Parathyroid adenoma (tissue), 2 donors: ENCODE measurements at regions not wholly inside any gene's neighbourhood (a gene's known extent, or its start where the extent isn't known, plus 50 kb on each side); places are given as distances from the start of the nearest gene placed in this dataset.

ENCODE experiments used
- H2AFZ ChIP-seq: fragments of 300-600 bp; sonication (generic); one replicate; pipeline ENCODE4 v1.7.0; 2017; ENCODE audit warnings: antibody characterized with exemption, mild to moderate bottlenecking
- H3K27ac ChIP-seq: fragments of 300-600 bp; sonication (generic); one replicate; pipeline ENCODE4 v1.7.0; 2017
- H3K27me3 ChIP-seq: fragments of 300-600 bp; sonication (generic); one replicate; pipeline ENCODE4 v1.7.0; 2017; ENCODE audit warnings: low read length; ENCODE audit not compliant: control insufficient read depth, insufficient read depth
- H3K36me3 ChIP-seq: fragments of 300-600 bp; sonication (generic); one replicate; pipeline ENCODE4 v1.7.0; 2017; ENCODE audit warnings: low read length; ENCODE audit not compliant: control insufficient read depth, insufficient read depth
- H3K4me1 ChIP-seq: fragments of 300-600 bp; sonication (generic); one replicate; pipeline ENCODE4 v1.7.0; 2017; ENCODE audit warnings: control low read depth
- H3K4me2 ChIP-seq: fragments of 300-600 bp; sonication (generic); one replicate; pipeline ENCODE4 v1.7.0; 2017; ENCODE audit warnings: low read length
- H3K4me3 ChIP-seq: fragments of 300-600 bp; sonication (generic); one replicate; pipeline ENCODE4 v1.7.0; 2017; ENCODE audit warnings: low read depth, low read length
- H3K79me2 ChIP-seq: fragments of 300-600 bp; sonication (generic); one replicate; pipeline ENCODE4 v1.7.0; 2017; ENCODE audit warnings: control low read depth
- H3K9ac ChIP-seq: fragments of 300-600 bp; sonication (generic); one replicate; pipeline ENCODE4 v1.7.0; 2017; ENCODE audit warnings: mild to moderate bottlenecking
- H3K9me3 ChIP-seq: fragments of 300-600 bp; sonication (generic); one replicate; pipeline ENCODE4 v1.7.0; 2017; ENCODE audit warnings: low read length; ENCODE audit not compliant: control insufficient read depth
- TF ChIP-seq, protein P1 (sequence below): fragments of 300-600 bp; sonication (generic); IDR thresholded peaks from one replicate; pipeline ENCODE4 v1.7.0; 2017; ENCODE audit warnings: antibody characterized with exemption, mild to moderate bottlenecking
- donor health status: primary hyperparathyroidism.

DNA sequence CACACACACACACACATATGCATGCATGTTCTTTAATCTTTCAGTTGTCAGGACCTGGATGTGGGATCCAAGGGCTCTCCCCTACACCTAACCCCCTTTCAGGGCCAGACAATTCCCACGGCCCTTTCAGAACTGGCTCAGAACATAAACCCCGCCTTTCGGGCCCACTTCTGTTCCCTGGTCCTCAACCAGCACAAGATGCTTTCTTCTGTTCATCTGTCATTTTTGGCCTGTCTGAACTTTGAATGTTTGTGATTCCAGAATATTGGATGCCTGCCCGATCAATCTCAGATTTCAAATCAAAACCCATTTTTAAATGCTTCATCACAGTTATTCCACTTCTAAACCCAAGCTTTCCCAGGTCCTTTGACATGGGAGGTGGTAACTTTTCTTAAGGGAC lies 167.3 kb downstream of the USP12 start:
- TF ChIP-seq, protein P1, sequence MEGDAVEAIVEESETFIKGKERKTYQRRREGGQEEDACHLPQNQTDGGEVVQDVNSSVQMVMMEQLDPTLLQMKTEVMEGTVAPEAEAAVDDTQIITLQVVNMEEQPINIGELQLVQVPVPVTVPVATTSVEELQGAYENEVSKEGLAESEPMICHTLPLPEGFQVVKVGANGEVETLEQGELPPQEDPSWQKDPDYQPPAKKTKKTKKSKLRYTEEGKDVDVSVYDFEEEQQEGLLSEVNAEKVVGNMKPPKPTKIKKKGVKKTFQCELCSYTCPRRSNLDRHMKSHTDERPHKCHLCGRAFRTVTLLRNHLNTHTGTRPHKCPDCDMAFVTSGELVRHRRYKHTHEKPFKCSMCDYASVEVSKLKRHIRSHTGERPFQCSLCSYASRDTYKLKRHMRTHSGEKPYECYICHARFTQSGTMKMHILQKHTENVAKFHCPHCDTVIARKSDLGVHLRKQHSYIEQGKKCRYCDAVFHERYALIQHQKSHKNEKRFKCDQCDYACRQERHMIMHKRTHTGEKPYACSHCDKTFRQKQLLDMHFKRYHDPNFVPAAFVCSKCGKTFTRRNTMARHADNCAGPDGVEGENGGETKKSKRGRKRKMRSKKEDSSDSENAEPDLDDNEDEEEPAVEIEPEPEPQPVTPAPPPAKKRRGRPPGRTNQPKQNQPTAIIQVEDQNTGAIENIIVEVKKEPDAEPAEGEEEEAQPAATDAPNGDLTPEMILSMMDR = no peak
- Histone ChIP-seq H2AFZ (no peak overlapping the region), H3K36me3 (no peaks in the 10 kb centered on the region), H3K4me2 (no peak overlapping the region), H3K27me3 (no peaks in the 10 kb centered on the region), H3K9me3 (no peaks in the 10 kb centered on the region), H3K4me1 (no peaks in the 10 kb centered on the region), H3K79me2 (no peaks in the 10 kb centered on the region), H3K4me3 (no peak overlapping the region), H3K27ac (no peak overlapping the region), H3K9ac (no peak overlapping the region)

DNA sequence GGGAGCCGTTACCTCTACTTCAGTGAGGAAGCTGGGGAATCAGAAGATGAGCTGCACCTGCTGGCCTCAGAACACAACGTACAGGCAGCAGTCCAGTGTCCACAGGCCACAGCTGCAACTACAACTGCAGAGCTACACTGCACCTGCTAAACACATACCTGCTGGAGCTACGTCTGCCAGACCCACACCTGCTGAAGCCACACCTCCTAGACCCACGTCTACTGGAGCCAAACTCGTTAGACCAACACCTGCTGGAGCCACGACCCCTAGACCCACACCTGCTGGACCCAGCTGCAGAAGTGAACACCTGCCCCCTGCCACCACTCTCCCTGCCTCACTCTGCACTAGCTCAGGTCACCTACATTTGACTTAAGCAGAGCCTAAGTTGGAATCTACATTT lies 169.9 kb downstream of the USP12 start:
- Histone ChIP-seq H3K9ac (no peak overlapping the region), H3K4me2 (no peak overlapping the region), H2AFZ (no peak overlapping the region), H3K4me1 (no peaks in the 10 kb centered on the region), H3K36me3 (no peaks in the 10 kb centered on the region), H3K27me3 (no peaks in the 10 kb centered on the region), H3K27ac (no peak overlapping the region), H3K9me3 (no peaks in the 10 kb centered on the region), H3K4me3 (no peak overlapping the region), H3K79me2 (no peaks in the 10 kb centered on the region)
- TF ChIP-seq, protein P1 = no peak

DNA sequence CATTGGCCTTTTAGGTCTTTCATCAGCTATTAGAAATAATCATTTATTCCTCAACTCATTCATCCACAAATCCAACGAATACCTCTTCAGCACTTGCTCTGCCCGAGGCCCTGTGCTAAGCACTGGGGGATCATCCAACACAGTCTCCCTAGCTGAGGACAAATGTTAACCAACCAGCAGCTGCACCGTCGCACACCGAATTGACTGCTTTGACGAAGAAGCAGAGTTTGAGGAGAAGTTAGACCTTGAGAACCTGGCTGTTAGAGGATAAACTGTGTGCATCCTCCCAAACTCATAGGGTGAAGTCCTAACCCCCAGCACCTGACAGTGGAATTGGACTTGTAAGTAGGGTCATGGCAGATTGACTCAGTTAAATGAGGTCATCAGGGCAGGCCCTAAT lies 170.9 kb downstream of the USP12 start:
- Histone ChIP-seq H3K27ac (no peak overlapping the region), H3K36me3 (no peaks in the 10 kb centered on the region), H3K79me2 (no peaks in the 10 kb centered on the region), H3K9ac (no peak overlapping the region), H3K27me3 (no peaks in the 10 kb centered on the region), H2AFZ (no peak overlapping the region), H3K4me2 (no peak overlapping the region), H3K4me1 (no peaks in the 10 kb centered on the region), H3K9me3 (no peaks in the 10 kb centered on the region), H3K4me3 (no peak overlapping the region)
- TF ChIP-seq, protein P1 = no peak

DNA sequence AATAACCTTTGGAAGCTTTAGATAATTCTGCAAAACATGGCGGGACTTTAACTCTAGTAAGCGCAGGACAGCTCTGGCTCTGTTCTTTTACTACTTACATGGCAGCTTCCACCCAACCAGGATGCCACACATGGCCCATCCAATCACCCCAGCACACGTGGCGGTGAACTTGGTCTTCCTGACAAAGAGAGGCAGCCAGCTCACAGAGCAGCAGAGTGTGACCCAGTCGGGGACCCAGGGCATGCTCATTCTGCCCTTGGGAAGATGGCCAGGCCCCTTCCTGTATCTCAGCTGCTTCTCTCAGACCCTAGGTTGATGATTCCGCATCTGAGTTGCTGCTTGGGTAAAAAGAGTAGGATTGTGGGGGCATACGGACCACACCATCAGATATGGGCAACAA lies 172.1 kb downstream of the USP12 start:
- no peak overlapping the region for H3K27ac ChIP-seq
- no peak overlapping the region for H3K4me3 ChIP-seq
- H3K27me3 ChIP-seq = no peaks in the 10 kb centered on the region
- H3K36me3 ChIP-seq = no peaks in the 10 kb centered on the region
- no peak overlapping the region for H3K4me2 ChIP-seq
- H3K9ac ChIP-seq = no peak overlapping the region
- no peaks in the 10 kb centered on the region for H3K79me2 ChIP-seq
- H3K9me3 ChIP-seq = no peaks in the 10 kb centered on the region
- H2AFZ ChIP-seq = no peak overlapping the region
- TF ChIP-seq, protein P1 = no peak
- no peaks in the 10 kb centered on the region for H3K4me1 ChIP-seq

DNA sequence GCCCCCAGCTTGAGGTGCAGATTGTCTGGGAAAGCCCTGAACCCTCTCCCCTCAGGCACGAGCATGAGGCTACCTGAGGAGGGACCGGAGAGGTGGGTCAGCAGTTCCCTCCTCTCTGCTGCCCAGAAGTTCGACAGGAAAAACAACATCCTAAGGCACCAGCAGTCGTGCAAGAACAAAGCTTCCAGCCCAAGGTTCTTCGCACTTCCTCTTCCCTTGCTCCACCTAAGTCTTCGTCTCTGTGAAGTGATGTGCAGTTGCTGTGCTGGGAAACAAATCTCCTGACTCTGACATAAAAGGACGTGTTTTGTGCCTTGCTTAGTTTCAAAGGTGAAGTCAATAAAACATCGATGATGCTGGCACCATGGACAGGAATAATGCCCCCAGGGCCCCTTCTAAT lies 173.3 kb downstream of the USP12 start:
- Histone ChIP-seq H3K79me2 (no peaks in the 10 kb centered on the region), H3K36me3 (no peaks in the 10 kb centered on the region), H3K9ac (no peak overlapping the region), H3K27ac (peak overlapping the region; percentile 61), H3K9me3 (no peaks in the 10 kb centered on the region), H3K4me3 (no peak overlapping the region), H3K4me2 (no peak overlapping the region), H3K4me1 (no peaks in the 10 kb centered on the region), H2AFZ (no peak overlapping the region), H3K27me3 (no peaks in the 10 kb centered on the region)
- TF ChIP-seq, protein P1 = no peak
